ENCODE measurements at regions not wholly inside any gene's neighbourhood (a gene's known extent, or its start where the extent isn't known, plus 50 kb on each side); places are given as distances from the start of the nearest gene placed in this dataset.

GRCh38 chr22:48513446-48513845 is 1314.2 kb downstream of the BRD1 start:
- Histone ChIP-seq H3K9ac (ENCODE audit: low read depth, low read length) (no peak overlapping the region), H3K27me3 (ENCODE audit: insufficient read depth, low read length) (no peaks in the 10 kb centered on the region), H3K9me3 (ENCODE audit: insufficient read depth, low read depth, low read length) (no peaks in the 10 kb centered on the region), H3K4me3 (ENCODE audit: low read length) (no peak overlapping the region), H3K27ac (ENCODE audit: low read length) (no peak overlapping the region), H3K36me3 (ENCODE audit: insufficient read depth, low read depth, low read length) (no peaks in the 10 kb centered on the region), H3K4me1 (ENCODE audit: insufficient read depth, low read length) (peaks cover 11% of the 10 kb centered on the region; the same call in 1 of the 2 replicates)

- Histone ChIP-seq H3K9me3 (ENCODE audit: insufficient read depth, low read depth, low read length) (no peaks in the 10 kb centered on the region), H3K27ac (ENCODE audit: low read length) (no peak overlapping the region), H3K4me1 (ENCODE audit: insufficient read depth, low read length) (peaks cover 11% of the 10 kb centered on the region; the same call in 1 of the 2 replicates), H3K4me3 (ENCODE audit: low read length) (no peak overlapping the region), H3K9ac (ENCODE audit: low read depth, low read length) (no peak overlapping the region), H3K27me3 (ENCODE audit: insufficient read depth, low read length) (no peaks in the 10 kb centered on the region), H3K36me3 (ENCODE audit: insufficient read depth, low read depth, low read length) (no peaks in the 10 kb centered on the region)
Measured at GRCh38 chr22:48511781-48512327, 1315.8 kb downstream of the BRD1 start.

DNA sequence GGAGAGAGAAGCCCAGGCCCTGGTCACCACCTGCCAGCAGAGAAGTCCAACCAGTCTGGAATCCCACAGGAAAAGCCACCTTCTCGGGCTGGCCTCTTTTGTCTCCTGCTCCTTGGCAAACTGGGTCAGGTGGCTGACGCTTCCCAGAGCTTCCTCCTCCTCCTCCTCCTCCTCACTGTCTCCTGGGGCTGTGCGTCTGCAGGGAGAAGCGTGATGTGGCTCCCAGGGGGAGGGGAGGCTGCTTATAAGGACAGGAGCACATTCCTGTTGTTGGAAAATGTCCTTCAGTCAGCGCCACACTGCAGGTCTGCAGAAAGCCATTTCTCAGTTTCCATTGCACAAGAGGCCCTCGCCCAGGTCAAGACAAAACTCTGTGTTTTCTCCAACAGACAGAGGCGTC is 1316.5 kb downstream of the BRD1 start:
- Histone ChIP-seq H3K27me3 (ENCODE audit: insufficient read depth, low read length) (no peaks in the 10 kb centered on the region), H3K4me1 (ENCODE audit: insufficient read depth, low read length) (peaks cover 11% of the 10 kb centered on the region; the same call in 1 of the 2 replicates), H3K9ac (ENCODE audit: low read depth, low read length) (no peak overlapping the region), H3K9me3 (ENCODE audit: insufficient read depth, low read depth, low read length) (no peaks in the 10 kb centered on the region), H3K4me3 (ENCODE audit: low read length) (no peak overlapping the region), H3K27ac (ENCODE audit: low read length) (no peak overlapping the region), H3K36me3 (ENCODE audit: insufficient read depth, low read depth, low read length) (no peaks in the 10 kb centered on the region)

GRCh38 chr22:48510599-48510998 is 1317.1 kb downstream of the BRD1 start:
- H3K27me3 ChIP-seq (ENCODE audit: insufficient read depth, low read length): no peaks in the 10 kb centered on the region
- H3K9me3 ChIP-seq (ENCODE audit: insufficient read depth, low read depth, low read length): no peaks in the 10 kb centered on the region
- H3K9ac ChIP-seq (ENCODE audit: low read depth, low read length): no peak overlapping the region
- H3K27ac ChIP-seq (ENCODE audit: low read length): no peak overlapping the region
- H3K36me3 ChIP-seq (ENCODE audit: insufficient read depth, low read depth, low read length): no peaks in the 10 kb centered on the region
- H3K4me1 ChIP-seq (ENCODE audit: insufficient read depth, low read length): peaks cover 11% of the 10 kb centered on the region; the same call in 1 of the 2 replicates
- H3K4me3 ChIP-seq (ENCODE audit: low read length): no peak overlapping the region

DNA sequence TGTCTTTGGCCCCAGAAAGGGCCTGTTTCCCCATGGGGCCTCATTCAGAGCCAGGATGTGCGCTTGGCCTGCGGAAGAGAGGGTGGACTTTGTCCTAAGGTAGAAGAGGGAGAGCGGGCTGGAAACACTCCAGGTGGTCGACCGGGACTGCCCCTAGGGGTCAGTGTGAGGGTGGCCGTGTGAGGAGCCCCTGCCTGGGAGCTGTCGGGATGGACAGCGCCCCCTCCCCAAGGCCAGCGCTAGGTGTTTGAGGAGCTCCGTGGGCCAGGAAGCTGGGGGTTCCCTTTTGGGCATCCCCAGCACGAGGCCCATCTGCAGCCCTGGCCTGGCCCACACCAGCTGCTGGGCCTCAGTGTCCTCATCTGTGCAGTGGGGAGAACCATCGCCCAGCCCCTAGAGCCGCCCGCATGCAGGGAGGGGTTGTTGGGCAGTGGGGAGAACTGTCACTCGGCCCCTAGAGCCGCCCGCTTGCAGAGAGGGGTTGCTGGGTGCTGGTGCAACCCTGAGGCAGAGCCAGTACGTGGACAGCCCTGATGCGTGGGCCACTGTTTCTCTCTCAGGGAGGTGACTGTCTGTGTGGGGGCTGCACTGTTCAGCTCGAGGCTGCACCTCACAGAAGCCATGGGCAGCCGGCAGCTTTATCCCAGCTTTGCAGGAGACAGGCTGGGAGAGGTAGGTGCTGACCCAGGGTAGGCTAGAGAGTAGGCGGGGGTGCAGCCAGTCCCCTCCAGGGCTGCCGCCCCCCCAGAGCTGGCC is 1319.9 kb downstream of the BRD1 start:
- Histone ChIP-seq H3K9ac (ENCODE audit: low read depth, low read length) (no peak overlapping the region), H3K27ac (ENCODE audit: low read length) (no peak overlapping the region), H3K27me3 (ENCODE audit: insufficient read depth, low read length) (no peaks in the 10 kb centered on the region), H3K4me3 (ENCODE audit: low read length) (no peak overlapping the region), H3K4me1 (ENCODE audit: insufficient read depth, low read length) (peaks cover 11% of the 10 kb centered on the region; the same call in 1 of the 2 replicates), H3K36me3 (ENCODE audit: insufficient read depth, low read depth, low read length) (no peaks in the 10 kb centered on the region), H3K9me3 (ENCODE audit: insufficient read depth, low read depth, low read length) (no peaks in the 10 kb centered on the region)

- Histone ChIP-seq H3K36me3 (ENCODE audit: insufficient read depth, low read depth, low read length) (no peaks in the 10 kb centered on the region), H3K9ac (ENCODE audit: low read depth, low read length) (no peak overlapping the region), H3K4me3 (ENCODE audit: low read length) (no peak overlapping the region), H3K9me3 (ENCODE audit: insufficient read depth, low read depth, low read length) (no peaks in the 10 kb centered on the region), H3K27ac (ENCODE audit: low read length) (no peak overlapping the region), H3K4me1 (ENCODE audit: insufficient read depth, low read length) (peaks cover 11% of the 10 kb centered on the region; the same call in 1 of the 2 replicates), H3K27me3 (ENCODE audit: insufficient read depth, low read length) (no peaks in the 10 kb centered on the region)
Measured at GRCh38 chr22:48507171-48507570, 1320.5 kb downstream of the BRD1 start.

GRCh38 chr22:48506506-48507145 is 1321.0 kb downstream of the BRD1 start:
- no peaks in the 10 kb centered on the region for H3K27me3 ChIP-seq (ENCODE audit: insufficient read depth, low read length)
- H3K4me1 ChIP-seq (ENCODE audit: insufficient read depth, low read length): peaks cover 11% of the 10 kb centered on the region; the same call in 1 of the 2 replicates
- no peak overlapping the region for H3K27ac ChIP-seq (ENCODE audit: low read length)
- no peak overlapping the region for H3K9ac ChIP-seq (ENCODE audit: low read depth, low read length)
- no peaks in the 10 kb centered on the region for H3K36me3 ChIP-seq (ENCODE audit: insufficient read depth, low read depth, low read length)
- no peak overlapping the region for H3K4me3 ChIP-seq (ENCODE audit: low read length)
- no peaks in the 10 kb centered on the region for H3K9me3 ChIP-seq (ENCODE audit: insufficient read depth, low read depth, low read length)

- Histone ChIP-seq H3K4me1 (ENCODE audit: insufficient read depth, low read length) (peaks cover 5% of the 10 kb centered on the region; the same call in 1 of the 2 replicates), H3K27ac (ENCODE audit: low read length) (no peak overlapping the region), H3K27me3 (ENCODE audit: insufficient read depth, low read length) (no peaks in the 10 kb centered on the region), H3K9ac (ENCODE audit: low read depth, low read length) (no peak overlapping the region), H3K36me3 (ENCODE audit: insufficient read depth, low read depth, low read length) (no peaks in the 10 kb centered on the region), H3K4me3 (ENCODE audit: low read length) (no peak overlapping the region), H3K9me3 (ENCODE audit: insufficient read depth, low read depth, low read length) (no peaks in the 10 kb centered on the region)
Measured at GRCh38 chr22:48505891-48506290, 1321.8 kb downstream of the BRD1 start.

- Histone ChIP-seq H3K27ac (ENCODE audit: low read length) (no peak overlapping the region), H3K4me1 (ENCODE audit: insufficient read depth, low read length) (peaks cover 4% of the 10 kb centered on the region; the same call in 1 of the 2 replicates), H3K36me3 (ENCODE audit: insufficient read depth, low read depth, low read length) (no peaks in the 10 kb centered on the region), H3K9me3 (ENCODE audit: insufficient read depth, low read depth, low read length) (no peaks in the 10 kb centered on the region), H3K4me3 (ENCODE audit: low read length) (no peak overlapping the region), H3K9ac (ENCODE audit: low read depth, low read length) (no peak overlapping the region), H3K27me3 (ENCODE audit: insufficient read depth, low read length) (no peaks in the 10 kb centered on the region)
Measured at GRCh38 chr22:48504519-48505140, 1323.0 kb downstream of the BRD1 start.

- Histone ChIP-seq H3K36me3 (ENCODE audit: insufficient read depth, low read depth, low read length) (no peaks in the 10 kb centered on the region), H3K4me3 (ENCODE audit: low read length) (no peak overlapping the region), H3K4me1 (ENCODE audit: insufficient read depth, low read length) (peaks cover 4% of the 10 kb centered on the region; the same call in 1 of the 2 replicates), H3K27ac (ENCODE audit: low read length) (no peak overlapping the region), H3K9ac (ENCODE audit: low read depth, low read length) (no peak overlapping the region), H3K27me3 (ENCODE audit: insufficient read depth, low read length) (no peaks in the 10 kb centered on the region), H3K9me3 (ENCODE audit: insufficient read depth, low read depth, low read length) (no peaks in the 10 kb centered on the region)
Measured at GRCh38 chr22:48503876-48504275, 1323.8 kb downstream of the BRD1 start.

GRCh38 chr22:48503035-48503625 is 1324.5 kb downstream of the BRD1 start:
- H3K27me3 ChIP-seq (ENCODE audit: insufficient read depth, low read length): no peaks in the 10 kb centered on the region
- H3K36me3 ChIP-seq (ENCODE audit: insufficient read depth, low read depth, low read length): no peaks in the 10 kb centered on the region
- H3K9me3 ChIP-seq (ENCODE audit: insufficient read depth, low read depth, low read length): no peaks in the 10 kb centered on the region
- peaks cover 4% of the 10 kb centered on the region; the same call in 1 of the 2 replicates for H3K4me1 ChIP-seq (ENCODE audit: insufficient read depth, low read length)
- H3K4me3 ChIP-seq (ENCODE audit: low read length): no peak overlapping the region
- H3K27ac ChIP-seq (ENCODE audit: low read length): no peak overlapping the region
- H3K9ac ChIP-seq (ENCODE audit: low read depth, low read length): no peak overlapping the region

All from iPS-20b (cell line).